GM10248 (cell line): ENCODE measurements at regions not wholly inside any gene's neighbourhood (a gene's known extent, or its start where the extent isn't known, plus 50 kb on each side); places are given as distances from the start of the nearest gene placed in this dataset.

Experiments
- CTCF ChIA-PET: fragments of 300-600 bp; sonication (Branson Sonifier 250); formaldehyde crosslinking; extraction: SDS; loops from one replicate; lab custom pipeline; 2021; ENCODE audit warnings: antibody characterized with exemption; lab: Yijun Ruan, JAX
- POLR2A ChIA-PET: fragments of 350-650 bp; sonication (Branson Sonifier 250); formaldehyde crosslinking; extraction: SDS; loops from one replicate; lab custom pipeline; 2020; ENCODE audit warnings: antibody characterized with exemption; lab: Yijun Ruan, JAX
- DNase-seq: peaks from one replicate; pipeline ENCODE4 v3.0.0; 2012; ENCODE audit errors: extremely low spot score
- CTCF ChIP-seq: IDR thresholded peaks from 2 replicates; pipeline ENCODE4 v1.5.1; 2012; ENCODE audit warnings: mild to moderate bottlenecking, low read depth; ENCODE audit errors: extremely low read depth, missing control alignments, control extremely low read depth

- no peak for DNase-seq
- CTCF ChIA-PET = no interaction called here
- TF ChIP-seq CTCF = no peak
- POLR2A ChIA-PET = no interaction called here
Measured at GRCh38 chr19:56927791-56928207, 87.3 kb upstream of the PEG3 start.

- CTCF ChIA-PET = no interaction called here
- no peak for TF ChIP-seq CTCF
- POLR2A ChIA-PET = no interaction called here
- no peak for DNase-seq
Measured at GRCh38 chr19:56930647-56931535, 90.4 kb upstream of the PEG3 start.

- DNase-seq = no peak
- TF ChIP-seq CTCF = no peak
- CTCF ChIA-PET = no interaction called here
- POLR2A ChIA-PET = no interaction called here
Measured at GRCh38 chr19:56933014-56933705, 92.6 kb upstream of the PEG3 start.

GRCh38 chr19:56934438-56935090, 94.0 kb upstream of the PEG3 start:
- no peak for DNase-seq
- POLR2A ChIA-PET = no interaction called here
- TF ChIP-seq CTCF = no peak
- CTCF ChIA-PET = no interaction called here

- DNase-seq = no peak
- TF ChIP-seq CTCF = no peak
- CTCF ChIA-PET = no interaction called here
- POLR2A ChIA-PET = no interaction called here
Measured at GRCh38 chr19:56939951-56940350, 99.4 kb upstream of the PEG3 start.

- POLR2A ChIA-PET = no interaction called here
- TF ChIP-seq CTCF = no peak
- CTCF ChIA-PET = no interaction called here
- no peak for DNase-seq
Measured at GRCh38 chr19:56942756-56943155, 102.2 kb upstream of the PEG3 start.
